H1 (cell line): ENCODE measurements at regions not wholly inside any gene's neighbourhood (a gene's known extent, or its start where the extent isn't known, plus 50 kb on each side); places are given as distances from the start of the nearest gene placed in this dataset.
"Not testable (repeated sequence)": the region's sequence is repeated elsewhere in the genome, so short reads cannot be mapped to it uniquely, and the experiment has no call there.

Experiments
- CTCF ChIA-PET: fragments of 300-600 bp; sonication (Branson Sonifier 250); formaldehyde crosslinking; loops from one replicate; lab custom pipeline; 2021; ENCODE audit not compliant: partially characterized antibody; lab: Charles Lee
- POLR2A ChIA-PET: fragments of 300-600 bp; sonication (Branson Sonifier 250); formaldehyde crosslinking; loops from one replicate; lab custom pipeline; 2021; ENCODE audit warnings: inconsistent platforms; ENCODE audit not compliant: partially characterized antibody; lab: Charles Lee
- DNase-seq, 2 experiments: peaks; one replicate each; pipeline versions ENCODE4 v3.0.0 to v3.0.0-alpha.2; 2010 to 2022; ENCODE audit warnings: low spot score in 2 of 2, low read depth in 1 of 2, mixed read lengths in 1 of 2
- FAIRE-seq: peaks from 2 replicates; lab custom pipeline; 2011; peaks lifted over from hg19 to GRCh38; lab: Jason Lieb, UNC
- H2AFZ ChIP-seq: 2 replicates; pipeline ENCODE4 v1.8.1; 2012; ENCODE audit warnings: low read length, inconsistent platforms
- H2AK5ac ChIP-seq: 2 replicates; pipeline ENCODE4 v1.6.1; 2013; ENCODE audit warnings: low read depth, low read length
- H2BK120ac ChIP-seq: replicated peaks from 2 replicates; pipeline ENCODE3; 2013; ENCODE audit warnings: low read depth, low read length, inconsistent platforms
- H2BK12ac ChIP-seq: 2 replicates; pipeline ENCODE4 v1.6.1; 2013; ENCODE audit warnings: low read depth, low read length
- H2BK15ac ChIP-seq: 2 replicates; pipeline ENCODE4 v1.6.1; 2013; ENCODE audit warnings: low read length
- H2BK20ac ChIP-seq: 2 replicates; pipeline ENCODE4 v1.6.1; 2013; ENCODE audit warnings: low read length
- H2BK5ac ChIP-seq: 2 replicates; pipeline ENCODE4 v1.6.1; 2013; ENCODE audit warnings: low read depth, low read length
- H3K14ac ChIP-seq: 2 replicates; pipeline ENCODE4 v1.6.1; 2013; ENCODE audit warnings: inconsistent platforms; ENCODE audit not compliant: insufficient read length
- H3K18ac ChIP-seq: 2 replicates; pipeline ENCODE4 v1.6.1; 2013; ENCODE audit warnings: low read length; ENCODE audit errors: extremely low read depth
- H3K23ac ChIP-seq: 2 replicates; pipeline ENCODE4 v1.6.1; 2013; ENCODE audit warnings: inconsistent platforms; ENCODE audit not compliant: insufficient read length
- H3K23me2 ChIP-seq: 2 replicates; pipeline ENCODE4 v1.6.1; 2013; ENCODE audit warnings: low read depth, low read length
- H3K27ac ChIP-seq: 2 replicates; pipeline ENCODE4 v1.6.1; 2011; ENCODE audit warnings: low read depth, low read length, inconsistent platforms
- H3K27me3 ChIP-seq, 4 experiments: replicated peaks in 1 of 4; 1 replicate in 1 of 4; 2 replicates in 3 of 4; pipeline versions ENCODE4 v1.6.1 to v1.8.1; 2011 to 2013; ENCODE audit warnings: low read length in 3 of 4, mild to moderate bottlenecking in 3 of 4, inconsistent platforms in 2 of 4, mixed read lengths in 2 of 4, moderate library complexity in 1 of 4; ENCODE audit not compliant: control insufficient read depth in 3 of 4, insufficient read depth in 3 of 4; ENCODE audit errors: extremely low read depth in 1 of 4
- H3K36me3 ChIP-seq, 4 experiments: 2 replicates each; pipeline versions ENCODE4 v1.6.1 to v1.8.1; 2011 to 2013; ENCODE audit warnings: mild to moderate bottlenecking in 4 of 4, low read length in 3 of 4, moderate library complexity in 2 of 4, control low read depth in 1 of 4, inconsistent platforms in 1 of 4; ENCODE audit not compliant: insufficient read depth in 4 of 4, control insufficient read depth in 2 of 4
- H3K4ac ChIP-seq: replicated peaks from 2 replicates; pipeline ENCODE3; 2013; ENCODE audit warnings: low read length, low read depth, mixed read lengths, inconsistent platforms; ENCODE audit not compliant: insufficient read length
- H3K4me1 ChIP-seq, 4 experiments: replicated peaks in 1 of 4; 1 replicate in 1 of 4; 2 replicates in 3 of 4; pipeline versions ENCODE4 v1.6.1 to v1.8.1; 2011 to 2013; ENCODE audit warnings: low read length in 3 of 4, inconsistent platforms in 2 of 4, mixed read lengths in 1 of 4; ENCODE audit not compliant: insufficient read depth in 4 of 4, control insufficient read depth in 3 of 4
- H3K4me2 ChIP-seq, 2 experiments: 2 replicates each; pipeline versions ENCODE4 v1.6.1 to v1.8.1; 2011 to 2013; ENCODE audit warnings: low read depth in 2 of 2, low read length in 2 of 2, control low read depth in 1 of 2, inconsistent platforms in 1 of 2, mild to moderate bottlenecking in 1 of 2; ENCODE audit not compliant: insufficient read depth in 1 of 2
- H3K4me3 ChIP-seq, 4 experiments: fragments of 200-600, 300-600 bp in 1 of 4; sonication (generic), shearing (Covaris generic), sonication (Bioruptor Twin) in 1 of 4; 2 replicates each; pipeline versions ENCODE4 v1.5.1 to v1.8.1; 2011 to 2016; ENCODE audit warnings: low read length in 4 of 4, low read depth in 3 of 4, control low read depth in 2 of 4, inconsistent platforms in 2 of 4, mild to moderate bottlenecking in 2 of 4, mixed read lengths in 1 of 4, moderate library complexity in 1 of 4; ENCODE audit not compliant: insufficient read depth in 2 of 4; ENCODE audit errors: extremely low read depth in 1 of 4
- H3K56ac ChIP-seq: replicated peaks from 2 replicates; pipeline ENCODE3; 2013; ENCODE audit warnings: low read depth, mild to moderate bottlenecking, mixed read lengths, low read length, inconsistent platforms; ENCODE audit not compliant: insufficient read length
- H3K79me1 ChIP-seq: 2 replicates; pipeline ENCODE4 v1.6.1; 2013; ENCODE audit warnings: low read depth, low read length, control low read depth
- H3K79me2 ChIP-seq, 2 experiments: 2 replicates each; pipeline versions ENCODE4 v1.6.1 to v1.8.1; 2012 to 2013; ENCODE audit warnings: low read length in 2 of 2, mild to moderate bottlenecking in 2 of 2, inconsistent platforms in 1 of 2; ENCODE audit not compliant: insufficient read depth in 2 of 2, control insufficient read depth in 1 of 2
- H3K9ac ChIP-seq, 4 experiments: replicated peaks in 1 of 4; 1 replicate in 1 of 4; 2 replicates in 3 of 4; pipeline versions ENCODE4 v1.6.1 to v1.8.1; 2011 to 2013; ENCODE audit warnings: low read depth in 3 of 4, low read length in 3 of 4, control low read depth in 2 of 4, mild to moderate bottlenecking in 2 of 4, moderate library complexity in 2 of 4, inconsistent platforms in 1 of 4; ENCODE audit errors: extremely low read depth in 1 of 4
- H3K9me3 ChIP-seq, 2 experiments: 2 replicates each; pipeline versions ENCODE4 v1.6.1 to v1.8.1; 2012 to 2013; ENCODE audit warnings: mild to moderate bottlenecking in 2 of 2, moderate library complexity in 2 of 2, control low read depth in 1 of 2, inconsistent platforms in 1 of 2, low read depth in 1 of 2, low read length in 1 of 2, mixed read lengths in 1 of 2; ENCODE audit not compliant: insufficient read depth in 2 of 2
- H4K20me1 ChIP-seq, 2 experiments: replicated peaks in 1 of 2; 2 replicates each; pipeline versions ENCODE3 to v1.8.1; 2011 to 2013; ENCODE audit warnings: inconsistent platforms in 2 of 2, low read length in 2 of 2, mild to moderate bottlenecking in 1 of 2; ENCODE audit not compliant: insufficient read depth in 2 of 2, control insufficient read depth in 1 of 2
- H4K5ac ChIP-seq: 2 replicates; pipeline ENCODE4 v1.6.1; 2013; ENCODE audit warnings: low read length, low read depth, mixed read lengths, inconsistent platforms; ENCODE audit not compliant: insufficient read length
- H4K8ac ChIP-seq: 2 replicates; pipeline ENCODE4 v1.8.0; 2013; ENCODE audit warnings: mild to moderate bottlenecking, moderate library complexity, low read length, inconsistent platforms; ENCODE audit not compliant: insufficient read depth; ENCODE audit errors: extremely low read depth
- H4K91ac ChIP-seq: replicated peaks from 2 replicates; pipeline ENCODE3; 2013; ENCODE audit warnings: low read length, mixed read lengths, inconsistent platforms; ENCODE audit not compliant: insufficient read length
- WGBS, 2 experiments: shearing (Covaris generic) in 1 of 2; methylation state at CpG; one replicate each; pipeline versions ENCODE4 v1.1.6 to v1.1.7; 2013 to 2015; ENCODE audit warnings: low lambda C conversion rate in 2 of 2, mixed read lengths in 2 of 2, inconsistent platforms in 1 of 2, low coverage in 1 of 2, missing lambda C conversion rate in 1 of 2; ENCODE audit not compliant: insufficient replicate concordance in 2 of 2, insufficient coverage in 1 of 2, insufficient read length in 1 of 2; ENCODE audit errors: extremely low coverage in 1 of 2, missing lambda C conversion rate in 1 of 2; 5-methylcytosine and 5-hydroxymethylcytosine counted together

GRCh38 chr9:75566813-75567212 is 323.7 kb upstream of the PCSK5 start:
- H3K9me3 ChIP-seq, H3K56ac ChIP-seq, H4K91ac ChIP-seq, H3K23me2 ChIP-seq, H2AFZ ChIP-seq, CTCF ChIA-PET, H2BK12ac ChIP-seq, H2BK20ac ChIP-seq, DNase-seq, H3K4me3 ChIP-seq, H3K18ac ChIP-seq, H3K4me1 ChIP-seq, H2BK5ac ChIP-seq, H2BK15ac ChIP-seq, H3K14ac ChIP-seq, POLR2A ChIA-PET, H3K36me3 ChIP-seq, H3K79me2 ChIP-seq, H4K8ac ChIP-seq, H2BK120ac ChIP-seq, H4K5ac ChIP-seq, H4K20me1 ChIP-seq, H3K4me2 ChIP-seq, H3K79me1 ChIP-seq, H2AK5ac ChIP-seq, H3K23ac ChIP-seq, H3K27me3 ChIP-seq, H3K27ac ChIP-seq, H3K4ac ChIP-seq, FAIRE-seq, H3K9ac ChIP-seq: not testable (repeated sequence)
- 85% methylated on average over 2 of the region's 2 CpGs; no CpG with 5 or more reads in 1 of the 2 experiments for WGBS, 2 experiments
